GM19397 (cell line): ENCODE measurements at regions not wholly inside any gene's neighbourhood (a gene's known extent, or its start where the extent isn't known, plus 50 kb on each side); places are given as distances from the start of the nearest gene placed in this dataset.
"Not testable (repeated sequence)": the region's sequence is repeated elsewhere in the genome, so short reads cannot be mapped to it uniquely, and the experiment has no call there.

Source experiments
- ATAC-seq: cut with Tn5 transposase; IDR thresholded peaks from one replicate; pipeline ENCODE4 v1.9.1; 2021; ENCODE audit warnings: mild to moderate bottlenecking, moderate library complexity; ENCODE audit not compliant: unreplicated experiment

DNA sequence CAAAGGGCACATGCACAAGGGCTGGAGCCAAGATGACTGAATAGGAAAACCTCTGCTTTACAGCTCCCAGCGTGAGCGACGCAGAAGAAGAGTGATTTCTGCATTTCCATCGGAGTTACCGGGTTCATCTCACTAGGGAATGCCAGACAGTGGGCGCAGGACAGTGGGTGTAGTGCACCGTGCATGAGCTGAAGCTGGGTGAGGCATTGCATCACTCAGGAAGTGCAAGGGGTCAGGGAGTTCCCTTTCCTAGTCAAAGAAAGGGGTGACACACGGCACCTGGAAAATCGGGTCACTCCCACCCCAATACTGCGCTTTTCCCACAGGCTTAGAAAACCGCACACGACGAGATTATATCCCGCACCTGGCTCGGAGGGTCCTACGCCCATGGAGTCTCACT, 64.5 kb upstream of the HTR1E start:
- ATAC-seq = not testable (repeated sequence)

DNA sequence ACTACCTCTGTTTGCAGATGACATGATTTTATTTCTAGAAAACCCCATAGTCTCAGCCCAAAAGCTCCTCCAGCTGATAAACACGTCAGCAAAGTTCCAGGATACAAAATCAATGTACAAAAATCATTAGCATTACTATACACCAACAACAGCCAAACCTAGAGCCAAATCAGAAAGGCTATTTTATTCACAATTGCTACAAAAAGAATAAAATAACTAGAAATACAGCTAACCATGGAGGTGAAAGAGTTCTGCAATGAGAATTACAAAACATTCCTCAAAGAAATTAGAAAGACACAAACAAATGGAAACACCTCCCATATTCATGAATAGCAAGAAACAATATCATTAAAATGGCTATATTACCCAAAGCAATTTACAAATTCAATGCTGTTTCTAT, 65.6 kb upstream of the HTR1E start:
- no peak for ATAC-seq

DNA sequence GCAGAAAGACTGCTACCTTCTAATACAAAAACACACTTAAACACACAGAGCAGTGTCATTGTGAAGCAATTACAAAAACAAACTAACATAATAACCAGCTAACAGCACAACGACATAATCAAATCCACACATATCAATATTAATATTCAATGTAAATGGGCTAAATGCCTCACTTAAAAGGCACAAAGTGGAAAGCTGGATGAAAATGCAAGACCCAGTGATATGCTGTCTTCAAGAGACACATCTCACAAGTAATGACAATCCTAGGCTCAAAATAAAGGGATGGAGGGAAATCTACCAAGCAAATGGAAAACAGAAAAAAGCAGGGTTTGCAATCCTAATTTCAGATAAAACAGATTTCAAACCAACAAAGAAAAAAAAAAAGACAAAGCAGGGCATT, 67.8 kb upstream of the HTR1E start:
- no peak for ATAC-seq

DNA sequence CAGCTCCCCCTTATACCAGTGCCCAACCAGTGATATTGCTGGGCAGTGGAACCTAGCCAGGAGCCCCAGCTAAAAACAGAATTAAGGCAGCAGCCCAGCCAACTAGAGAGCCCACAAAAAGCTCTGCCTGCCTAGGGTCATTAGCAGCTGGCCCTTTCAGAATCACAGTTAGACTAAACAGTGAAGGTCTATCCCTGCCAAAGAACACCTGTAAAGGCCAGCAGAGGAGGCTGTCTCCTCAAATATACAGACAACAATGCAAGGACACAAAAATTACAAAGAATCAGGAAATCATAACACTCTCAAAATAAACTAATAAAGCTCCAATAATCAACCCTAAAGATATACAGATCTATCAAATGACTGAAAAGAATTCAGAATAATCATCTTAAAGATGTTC, 77.8 kb upstream of the HTR1E start:
- ATAC-seq = no peak

DNA sequence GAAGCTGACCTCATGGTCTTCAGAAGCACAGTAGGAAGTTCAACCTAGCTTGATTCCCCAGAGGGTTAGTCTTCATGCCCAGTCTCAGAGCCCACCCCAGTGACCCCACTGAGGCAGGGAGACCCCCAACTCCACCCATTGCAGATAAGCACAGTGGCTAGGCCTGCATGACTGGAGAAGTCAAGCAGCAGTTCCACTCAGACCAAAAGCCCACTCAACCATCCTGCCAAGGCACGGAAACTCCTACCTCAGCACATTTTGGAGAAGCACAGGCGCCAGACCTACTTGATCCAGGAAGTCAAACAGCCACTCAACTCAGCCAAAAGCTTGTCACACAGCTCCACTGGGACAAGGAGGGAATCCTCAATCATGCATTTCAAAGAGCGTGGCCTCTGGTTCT, 78.4 kb upstream of the HTR1E start:
- ATAC-seq = no peak

DNA sequence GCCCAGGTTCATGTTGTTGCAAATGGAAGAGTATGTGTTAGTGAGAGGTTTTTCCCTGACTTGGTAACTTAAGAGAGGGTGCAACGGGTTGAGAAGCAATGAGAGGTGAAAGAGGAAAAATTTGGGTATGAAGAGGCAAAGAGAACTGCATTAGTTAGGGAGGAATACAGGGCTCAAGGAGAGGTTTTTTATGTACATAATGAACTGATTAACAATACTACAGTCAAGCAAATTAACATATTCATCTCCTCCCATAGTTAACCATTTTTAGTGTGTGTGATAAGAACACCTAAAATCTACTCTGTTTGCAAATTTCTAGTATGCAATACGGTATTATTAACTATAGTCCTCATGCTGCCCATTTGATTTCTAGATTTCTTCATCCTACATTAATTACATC, 79.5 kb upstream of the HTR1E start:
- ATAC-seq = no peak

DNA sequence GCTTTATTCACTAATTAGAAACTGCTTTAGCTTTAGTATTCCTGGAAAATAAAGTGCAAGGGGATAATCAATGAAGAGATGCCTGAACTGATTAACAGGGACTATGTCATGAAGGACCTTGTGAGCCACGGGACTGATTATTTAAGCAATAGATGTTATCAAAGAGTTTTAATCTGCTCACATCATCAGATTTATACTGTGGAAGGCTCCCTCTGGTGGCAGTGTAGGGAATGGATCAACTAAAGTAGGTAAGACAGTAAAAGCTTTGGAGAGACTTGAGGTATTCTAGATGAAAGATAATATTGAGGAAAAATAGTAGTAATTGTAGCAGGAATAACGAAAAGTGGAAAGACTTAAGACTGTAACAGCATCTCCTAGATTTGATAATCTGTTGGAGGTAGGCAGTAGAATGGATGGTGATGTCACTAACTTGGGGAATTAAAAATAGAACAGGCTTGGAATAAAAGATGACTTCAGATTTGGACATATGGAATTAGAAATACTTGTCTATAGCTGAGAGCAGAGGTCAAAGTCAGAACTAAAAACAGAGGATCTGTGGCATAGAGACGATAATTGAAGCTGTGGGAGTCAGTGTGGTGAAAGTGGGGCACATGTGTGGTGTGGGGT, 80.3 kb upstream of the HTR1E start:
- ATAC-seq = peak; percentile 63

DNA sequence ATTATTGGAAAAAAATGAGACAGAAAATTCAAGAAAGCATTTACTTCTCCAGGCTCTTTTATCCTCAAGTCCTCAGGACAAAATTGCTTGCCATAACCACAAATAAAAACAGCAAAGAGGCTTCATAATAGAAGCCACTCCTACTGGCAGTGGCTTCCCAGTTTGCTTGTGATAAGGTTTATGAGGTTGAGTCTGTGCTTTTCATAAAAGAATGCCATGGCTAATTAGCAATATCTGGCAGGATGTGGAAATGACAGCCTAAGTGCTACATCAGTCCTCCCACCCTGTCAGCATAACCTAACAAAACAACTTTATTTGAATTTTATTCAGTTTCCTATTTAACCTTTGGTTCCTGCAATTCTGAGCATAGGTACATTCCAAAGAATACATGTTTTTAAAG, 80.9 kb upstream of the HTR1E start:
- no peak for ATAC-seq

DNA sequence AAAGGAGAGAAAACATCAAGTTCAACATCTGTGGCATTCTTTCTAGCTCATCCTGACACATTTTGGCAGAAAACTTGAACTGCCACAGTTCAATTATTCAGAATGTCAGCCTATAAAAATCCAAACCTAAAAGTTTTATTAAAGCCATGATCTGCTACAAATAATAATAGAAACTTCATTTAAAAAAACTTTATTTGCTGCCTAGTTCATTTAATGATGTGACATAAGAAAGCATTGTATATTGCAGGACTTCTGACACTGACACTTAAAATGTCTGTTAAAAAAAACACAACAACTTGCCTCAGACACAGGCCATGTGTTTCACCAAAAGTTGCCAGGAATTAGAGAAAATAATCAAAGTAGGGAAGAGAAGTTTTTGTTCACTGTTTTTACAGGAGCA, 88.3 kb upstream of the HTR1E start:
- no peak for ATAC-seq

DNA sequence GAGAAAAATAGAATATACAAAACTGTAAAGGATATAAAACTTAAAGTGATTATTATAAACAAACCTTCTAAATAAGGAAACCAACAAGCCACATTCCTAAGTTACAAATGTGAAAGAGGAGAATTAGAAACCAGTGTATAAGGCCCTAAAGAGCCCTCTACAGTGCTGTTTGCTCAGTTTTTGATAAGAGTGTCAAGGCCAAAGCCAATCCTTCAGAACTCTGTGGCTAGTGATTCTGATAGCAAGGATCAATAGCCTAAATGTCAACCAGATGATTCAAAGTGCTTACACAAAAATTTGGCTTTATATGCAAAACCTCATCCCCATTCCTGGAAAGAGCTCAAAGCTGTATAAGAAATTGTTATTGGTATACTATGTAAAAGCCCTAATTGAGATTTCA, 104.6 kb upstream of the HTR1E start:
- ATAC-seq = no peak

DNA sequence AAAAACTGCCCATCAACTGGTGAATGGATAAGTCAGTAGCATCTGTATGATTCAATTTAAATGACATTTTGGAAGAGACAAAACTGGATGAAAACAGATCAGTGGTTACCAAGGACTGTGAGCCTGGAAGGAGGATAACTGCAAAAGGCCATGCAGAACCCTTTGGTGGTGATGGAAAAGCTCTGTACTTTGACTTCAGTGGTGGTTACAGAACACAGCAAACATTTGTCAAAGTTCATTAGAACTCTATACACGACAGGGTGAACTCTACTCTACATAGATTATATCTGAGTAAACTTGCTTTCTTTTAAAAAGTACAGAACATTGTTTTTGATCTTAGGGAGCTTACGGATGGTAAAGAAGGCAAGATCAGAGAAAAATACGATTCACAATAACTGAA, 111.9 kb upstream of the HTR1E start:
- no peak for ATAC-seq

DNA sequence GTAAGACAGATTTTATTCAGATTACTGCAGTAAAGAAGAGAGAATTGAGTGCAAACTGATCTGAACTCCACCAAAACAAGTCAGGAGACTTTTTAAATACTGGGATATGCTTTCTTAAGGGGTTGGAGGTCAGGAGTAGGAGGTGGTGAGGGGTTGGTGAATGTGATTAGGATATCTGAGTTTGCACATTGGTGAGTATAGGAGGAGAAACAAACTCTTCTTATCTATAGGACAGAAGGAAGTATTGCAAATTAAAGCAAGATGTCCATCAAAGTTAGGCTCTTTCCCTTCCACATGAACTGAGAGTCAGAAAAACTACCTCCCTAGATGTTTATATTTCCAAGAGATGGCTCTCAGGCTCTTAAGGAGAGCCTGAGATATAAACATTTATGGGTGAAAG, 114.6 kb upstream of the HTR1E start:
- no peak for ATAC-seq

DNA sequence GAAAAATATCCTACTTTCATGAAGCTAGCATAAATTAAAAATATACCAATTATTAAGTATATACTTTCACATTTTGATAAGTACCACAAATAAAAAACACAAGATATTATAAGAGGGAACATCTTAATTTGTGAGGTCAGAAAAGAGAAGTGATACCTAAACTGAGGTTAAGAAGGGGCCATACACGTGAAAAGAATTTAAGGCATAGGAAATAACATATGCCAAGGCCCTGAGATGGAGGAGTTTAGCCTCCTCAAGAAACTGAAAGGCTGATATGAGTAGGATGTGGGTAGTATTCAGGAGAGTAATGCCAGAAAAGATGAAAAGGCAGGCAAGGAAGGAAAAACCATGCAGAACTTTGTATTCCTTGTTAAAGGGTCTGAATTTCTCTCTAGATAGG, 116.6 kb upstream of the HTR1E start:
- no peak for ATAC-seq

DNA sequence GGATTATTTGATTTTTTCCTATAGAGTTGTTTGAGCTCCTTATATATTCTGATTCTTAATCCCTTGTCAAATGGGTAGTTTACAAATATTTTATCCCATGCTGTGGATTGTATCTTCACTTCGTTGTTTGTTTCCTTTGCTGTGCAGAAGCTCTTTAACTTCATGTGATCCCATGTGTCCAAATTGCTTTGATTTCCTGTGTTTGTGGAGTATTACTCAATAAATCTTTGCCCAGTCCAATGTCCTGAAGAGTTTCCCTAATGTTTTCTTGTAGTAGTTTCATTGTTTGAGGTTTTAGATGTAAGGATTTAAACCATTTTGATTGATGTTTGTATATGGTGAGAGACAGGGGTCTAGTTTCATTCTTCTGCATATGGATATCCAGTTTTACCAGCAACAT, 143.7 kb upstream of the HTR1E start:
- no peak for ATAC-seq

DNA sequence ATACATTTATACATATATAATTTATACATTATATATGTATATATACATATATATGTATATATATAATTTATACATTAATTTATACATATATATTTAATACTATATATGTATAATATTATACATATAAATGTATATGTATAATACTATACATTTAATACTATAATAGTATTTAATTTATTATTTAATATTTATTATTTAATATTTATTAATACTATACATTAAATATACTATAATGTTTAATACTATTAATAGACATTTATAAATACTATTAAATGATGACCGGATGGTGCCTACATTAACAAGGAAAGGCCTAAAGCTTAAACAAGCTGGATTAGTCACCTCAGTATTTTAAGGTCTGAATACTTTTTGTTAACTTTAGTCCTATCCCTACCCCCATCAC, 145.9 kb upstream of the HTR1E start:
- no peak for ATAC-seq

DNA sequence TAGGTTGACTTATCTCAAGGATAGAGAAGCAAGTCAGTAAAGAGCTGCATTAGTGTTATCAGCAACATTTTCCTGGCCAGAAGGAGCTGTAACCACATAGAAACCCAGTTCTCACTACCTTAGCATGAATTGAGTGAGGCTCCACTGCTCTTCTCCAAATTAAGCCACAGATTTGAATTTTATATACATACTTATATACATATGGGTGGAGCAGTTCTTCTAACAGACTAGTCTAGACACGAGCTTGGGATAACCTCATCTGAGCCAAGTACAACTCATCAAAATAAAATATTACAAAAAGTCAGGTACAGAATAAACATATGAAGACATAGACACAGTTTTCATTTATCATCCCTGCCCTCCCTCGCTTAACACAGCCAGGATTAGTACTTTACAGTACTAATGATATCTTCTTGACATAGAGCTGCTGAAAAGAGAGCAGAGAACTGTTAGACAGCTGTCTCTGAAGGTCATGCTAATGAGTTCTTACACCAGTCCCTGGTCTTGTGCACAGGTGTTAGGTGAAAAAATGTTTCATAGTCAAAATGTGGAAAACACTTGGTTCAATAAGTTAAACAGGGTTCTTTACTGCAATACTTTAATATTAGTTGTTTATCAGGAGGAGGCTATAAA, 147.4 kb upstream of the HTR1E start:
- no peak for ATAC-seq

DNA sequence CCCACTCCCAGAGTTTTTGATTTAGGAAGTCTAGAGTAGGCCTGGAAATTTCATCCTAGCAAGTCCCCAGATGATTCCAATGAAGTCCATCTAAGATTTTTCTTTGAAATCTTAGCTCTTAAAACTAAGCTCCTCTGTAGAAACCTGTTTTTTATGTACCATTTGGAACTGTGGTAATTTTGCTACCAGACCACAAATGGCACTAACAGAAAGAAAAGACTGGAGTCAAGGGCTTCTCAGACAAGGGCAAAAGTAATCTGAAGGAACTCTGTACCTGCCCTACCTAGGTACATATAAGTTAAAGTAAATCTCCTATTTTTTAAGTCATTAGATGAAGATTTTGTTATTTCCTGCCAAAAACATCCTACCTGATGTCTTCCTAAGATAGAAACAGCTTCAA, 155.0 kb upstream of the HTR1E start:
- ATAC-seq = no peak

DNA sequence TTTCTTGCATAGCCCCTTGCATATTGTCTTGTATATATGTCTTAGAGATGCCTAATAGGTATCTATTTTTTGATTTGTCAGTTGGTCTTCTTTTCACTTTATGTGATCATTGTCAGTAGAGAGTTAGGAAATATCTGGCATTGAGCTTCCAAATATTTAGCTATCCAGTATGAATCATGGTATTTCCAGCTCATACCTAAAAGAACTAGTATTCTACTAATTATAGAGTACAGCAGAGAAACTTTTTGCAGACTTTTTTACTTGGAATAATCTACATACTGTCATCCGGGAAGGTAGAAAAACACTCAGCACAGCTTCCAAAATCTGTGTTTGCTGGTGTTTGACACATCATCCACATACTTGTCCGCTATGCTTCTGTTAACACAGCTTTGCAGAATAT, 156.4 kb upstream of the HTR1E start:
- ATAC-seq = no peak

DNA sequence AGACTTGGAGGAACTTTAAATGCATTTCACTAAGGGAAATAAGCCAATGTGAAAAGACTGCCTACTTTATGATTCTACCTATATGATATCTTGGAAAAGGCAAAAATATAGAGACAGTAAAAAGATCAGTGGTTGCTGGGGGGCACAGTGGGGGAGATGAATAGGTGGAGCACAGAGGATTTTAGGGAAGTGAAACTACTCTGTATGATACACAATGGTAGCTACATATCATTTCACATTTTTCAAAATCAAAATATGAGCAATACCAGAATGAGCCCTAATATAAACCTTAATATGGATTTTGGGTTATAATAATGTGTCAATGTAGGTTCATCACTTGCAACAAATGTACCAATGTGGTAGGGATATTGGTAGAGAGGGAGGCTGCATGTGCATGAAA, 161.4 kb upstream of the HTR1E start:
- no peak for ATAC-seq

DNA sequence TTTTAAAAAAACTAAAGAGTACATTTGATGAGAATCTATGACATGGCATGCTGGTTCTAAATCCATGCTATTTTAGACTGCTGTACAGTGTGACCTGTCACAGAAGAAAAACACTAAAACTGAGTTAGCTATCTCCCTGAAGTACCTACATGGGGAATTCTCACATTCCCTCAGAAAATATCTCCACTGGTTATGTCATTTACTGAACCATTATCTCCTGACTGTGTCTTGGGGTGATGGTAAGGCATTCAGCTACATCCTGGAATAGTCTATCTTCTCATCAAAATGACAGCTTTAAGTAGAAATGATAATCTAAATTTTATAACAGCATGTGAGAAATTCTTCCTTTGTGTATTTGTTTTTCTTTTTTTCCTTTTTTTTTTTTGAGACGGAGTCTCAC, 172.1 kb upstream of the HTR1E start:
- no peak for ATAC-seq

DNA sequence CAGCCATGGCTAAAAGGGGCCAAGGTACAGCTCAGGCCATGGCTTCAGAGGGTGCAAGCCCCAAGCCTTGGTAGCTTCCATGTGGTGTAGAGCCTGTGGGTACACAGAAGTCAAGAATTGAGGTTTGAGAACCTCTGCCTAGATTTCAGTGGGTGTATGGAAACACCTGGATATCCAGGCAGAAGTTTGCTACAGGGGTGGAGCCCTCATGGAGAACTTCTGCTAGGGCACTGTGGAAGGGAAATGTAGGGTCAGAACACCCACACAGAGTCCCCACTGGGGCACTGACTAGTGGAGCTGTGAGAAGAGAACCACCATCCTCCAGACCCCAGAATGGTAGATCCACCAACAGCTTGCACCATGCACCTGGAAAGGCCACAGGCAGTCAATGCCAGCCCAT, 177.4 kb upstream of the HTR1E start:
- not testable (repeated sequence) for ATAC-seq

DNA sequence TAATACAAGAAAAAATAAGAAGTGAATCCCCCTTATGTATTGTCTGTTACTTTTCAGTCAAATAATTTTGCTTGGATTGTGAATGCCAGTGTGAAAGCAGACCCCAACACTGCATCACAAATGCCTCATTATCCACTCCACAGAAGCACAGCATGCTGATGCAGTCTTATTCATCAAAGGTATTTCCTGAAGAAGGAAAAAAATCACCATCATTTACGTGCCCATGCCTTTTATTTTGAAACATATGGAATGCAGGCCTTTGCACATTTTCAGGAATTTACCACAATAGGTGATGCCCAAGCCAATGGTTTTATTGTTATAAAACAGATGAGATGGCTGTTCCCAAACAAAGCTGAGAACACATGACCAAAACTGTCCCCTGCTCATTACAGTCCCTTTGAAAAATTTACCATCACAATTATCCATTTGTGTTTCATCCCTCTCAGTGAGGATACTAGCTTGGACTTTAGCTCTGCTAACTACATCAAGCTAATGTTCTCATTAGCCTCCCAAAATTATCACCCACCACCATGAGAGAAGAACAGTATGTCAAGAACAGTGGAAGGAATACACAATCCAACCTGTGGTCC, 180.6 kb upstream of the HTR1E start:
- no peak for ATAC-seq

DNA sequence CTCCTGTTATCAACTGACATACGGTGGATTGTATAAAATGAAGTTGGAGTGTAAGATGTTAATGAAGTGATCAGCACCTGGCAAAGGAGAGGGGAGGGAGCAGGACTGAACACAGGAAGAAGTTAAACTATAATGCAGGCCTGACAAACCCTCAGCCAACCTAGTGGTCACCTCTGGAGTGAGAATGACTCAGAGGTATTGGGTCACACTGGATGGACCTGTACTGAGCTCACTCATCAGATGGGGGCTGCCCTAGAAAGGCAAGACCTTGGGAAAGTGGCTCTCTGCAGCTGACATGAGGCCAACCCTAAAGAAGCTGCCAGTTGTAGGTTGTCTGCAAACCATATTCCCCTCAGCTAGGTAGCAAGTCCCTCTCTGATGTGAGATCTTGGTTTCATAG, 193.3 kb upstream of the HTR1E start:
- ATAC-seq = no peak
